ENCODE measurements at regions not wholly inside any gene's neighbourhood (a gene's known extent, or its start where the extent isn't known, plus 50 kb on each side); places are given as distances from the start of the nearest gene placed in this dataset.

- no peak for TF ChIP-seq POLR2A (IDR thresholded peaks at IDR 0.05)
- TF ChIP-seq CTCF (IDR thresholded peaks at IDR 0.05): no peak
- DNase-seq (no peak), ATAC-seq (no peak)
- Histone ChIP-seq H3K27me3 (no peaks in the 10 kb centered on the region), H3K4me1 (no peaks in the 10 kb centered on the region), H3K27ac (no peak overlapping the region), H3K4me3 (no peak overlapping the region), H3K9me3 (no peaks in the 10 kb centered on the region), H3K36me3 (replicated peaks in 1 of 2; ENCODE audit: insufficient read depth in 1 of 2, low read depth in 2 of 2) (no peaks in the 10 kb centered on the region)
- 89 to 95% methylated on average over 4 of the region's 4 CpGs for WGBS, 2 donors
- intact Hi-C loops (cut with DNase I): no loop called here
Observed at GRCh38 chr3:164641071-164641470, 437.2 kb downstream of the SI start.

DNA sequence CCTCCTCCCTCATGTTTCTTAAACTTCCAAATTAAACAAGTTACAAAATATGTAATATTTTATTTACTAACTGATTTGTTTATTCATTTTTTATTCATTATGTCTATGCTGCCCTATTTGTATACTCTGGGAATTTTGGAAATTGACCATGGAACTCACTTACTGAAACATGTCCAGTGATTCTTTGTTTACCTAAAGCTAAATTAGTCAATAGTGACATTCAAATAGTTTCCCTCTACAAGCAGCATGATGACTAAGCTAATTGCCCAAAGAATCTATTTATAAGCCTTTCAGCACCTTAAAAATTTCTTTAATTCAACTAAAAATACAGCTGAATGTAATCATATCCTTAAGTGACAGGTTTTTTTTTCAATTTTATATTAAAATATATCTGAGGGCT is 437.7 kb downstream of the SI start:
- no peak overlapping the region for H3K27ac ChIP-seq
- ATAC-seq (no peak), DNase-seq (no peak)
- no peaks in the 10 kb centered on the region for H3K9me3 ChIP-seq
- H3K4me1 ChIP-seq: no peaks in the 10 kb centered on the region
- intact Hi-C loops (cut with DNase I): no loop called here
- H3K4me3 ChIP-seq: no peak overlapping the region
- H3K27me3 ChIP-seq: no peaks in the 10 kb centered on the region
- no peaks in the 10 kb centered on the region for H3K36me3 ChIP-seq (replicated peaks in 1 of 2; ENCODE audit: insufficient read depth in 1 of 2, low read depth in 2 of 2)
- TF ChIP-seq POLR2A (IDR thresholded peaks at IDR 0.05) (no peak), CTCF (IDR thresholded peaks at IDR 0.05) (no peak)

- DNase-seq (no peak), ATAC-seq (no peak)
- 76 to 77% methylated on average over 1 of the region's 1 CpG for WGBS, 2 donors
- Histone ChIP-seq H3K9me3 (no peaks in the 10 kb centered on the region), H3K27me3 (no peaks in the 10 kb centered on the region), H3K4me3 (no peak overlapping the region), H3K27ac (no peak overlapping the region), H3K4me1 (no peaks in the 10 kb centered on the region), H3K36me3 (replicated peaks in 1 of 2; ENCODE audit: insufficient read depth in 1 of 2, low read depth in 2 of 2) (no peaks in the 10 kb centered on the region)
- intact Hi-C loops (cut with DNase I): no loop called here
- no peak for TF ChIP-seq POLR2A (IDR thresholded peaks at IDR 0.05)
Observed at GRCh38 chr3:164620956-164621355, 457.3 kb downstream of the SI start.

GRCh38 chr3:164620423-164620822 is 457.9 kb downstream of the SI start:
- H3K36me3 ChIP-seq (replicated peaks in 1 of 2; ENCODE audit: insufficient read depth in 1 of 2, low read depth in 2 of 2): no peaks in the 10 kb centered on the region
- H3K9me3 ChIP-seq: no peaks in the 10 kb centered on the region
- no peak for ATAC-seq
- WGBS, 2 donors: 81 to 90% methylated on average over 4 of the region's 4 CpGs
- no peak for TF ChIP-seq CTCF (IDR thresholded peaks at IDR 0.05)
- TF ChIP-seq POLR2A (IDR thresholded peaks at IDR 0.05): no peak
- no peak overlapping the region for H3K4me3 ChIP-seq
- no peak overlapping the region for H3K27ac ChIP-seq
- H3K4me1 ChIP-seq: no peaks in the 10 kb centered on the region
- intact Hi-C loops (cut with DNase I): no loop called here
- DNase-seq: no peak
- H3K27me3 ChIP-seq: no peaks in the 10 kb centered on the region

GRCh38 chr3:164612751-164613150 is 465.5 kb downstream of the SI start:
- no peak for DNase-seq
- ATAC-seq: no peak
- Histone ChIP-seq H3K4me3 (no peak overlapping the region), H3K36me3 (replicated peaks in 1 of 2; ENCODE audit: insufficient read depth in 1 of 2, low read depth in 2 of 2) (no peaks in the 10 kb centered on the region), H3K4me1 (no peaks in the 10 kb centered on the region), H3K9me3 (no peaks in the 10 kb centered on the region), H3K27me3 (no peaks in the 10 kb centered on the region), H3K27ac (no peak overlapping the region)
- TF ChIP-seq CTCF (IDR thresholded peaks at IDR 0.05) (no peak), POLR2A (IDR thresholded peaks at IDR 0.05) (no peak)
- intact Hi-C loops (cut with DNase I): no loop called here
